ENCODE measurements at regions not wholly inside any gene's neighbourhood (a gene's known extent, or its start where the extent isn't known, plus 50 kb on each side); places are given as distances from the start of the nearest gene placed in this dataset.
A peak's percentile ranks its signal among the peaks of the same experiment; 100 is the strongest.

DNA sequence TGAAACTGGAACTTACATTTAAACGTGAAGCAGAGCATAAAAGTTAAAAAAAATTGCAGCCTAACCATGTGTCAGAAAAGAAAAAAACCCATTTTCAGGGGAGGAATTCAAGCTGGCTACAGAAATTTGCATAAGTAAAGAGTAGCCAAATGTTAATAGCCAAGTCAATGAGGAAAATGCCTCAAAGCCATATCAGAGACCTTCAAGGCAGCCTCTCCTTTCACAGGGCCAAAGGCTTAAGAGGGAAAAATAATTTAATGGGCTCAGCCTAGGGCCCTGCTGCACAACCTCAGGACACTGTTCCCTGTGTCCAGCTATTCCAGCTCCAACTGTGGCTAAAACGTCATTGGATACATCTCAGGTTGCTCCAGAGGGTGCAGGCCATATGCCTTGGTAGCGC, 749.5 kb downstream of the FLRT2 start:
- no peaks in the 10 kb centered on the region for H3K27me3 Mint-ChIP-seq (ENCODE audit: unreplicated experiment)
- H3K36me3 Mint-ChIP-seq (ENCODE audit: unreplicated experiment), result peaks cover 7% of the 10 kb centered on the region

DNA sequence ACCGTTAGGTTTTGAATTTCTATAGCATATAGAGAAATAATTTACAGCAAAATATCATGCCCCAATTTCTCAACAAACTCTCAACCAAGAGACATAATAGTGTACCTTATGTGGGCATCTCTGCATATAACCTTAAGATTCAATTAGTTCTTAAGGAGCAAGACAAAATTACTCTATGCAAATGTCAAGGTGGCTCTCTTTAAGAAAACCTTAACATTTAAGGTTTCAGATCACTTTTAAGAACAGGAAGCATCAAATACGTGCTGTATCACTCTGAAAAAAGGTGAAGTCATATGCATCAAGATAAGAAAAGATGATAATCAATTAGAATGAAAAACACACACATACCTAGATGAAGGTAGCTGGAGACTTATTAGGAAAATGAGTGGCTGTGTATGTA, 728.0 kb downstream of the FLRT2 start:
- Mint-ChIP-seq H3K27me3 (ENCODE audit: unreplicated experiment) (no peaks in the 10 kb centered on the region), H3K27ac (ENCODE audit: unreplicated experiment) (no peak overlapping the region), H3K4me3 (ENCODE audit: unreplicated experiment) (no peak overlapping the region), H3K36me3 (ENCODE audit: unreplicated experiment) (no peaks in the 10 kb centered on the region), H3K4me1 (ENCODE audit: low read depth, unreplicated experiment) (peaks cover 3% of the 10 kb centered on the region), H3K9me3 (ENCODE audit: unreplicated experiment) (no peaks in the 10 kb centered on the region)
- no peak for DNase-seq
- TF ChIP-seq, protein P1, sequence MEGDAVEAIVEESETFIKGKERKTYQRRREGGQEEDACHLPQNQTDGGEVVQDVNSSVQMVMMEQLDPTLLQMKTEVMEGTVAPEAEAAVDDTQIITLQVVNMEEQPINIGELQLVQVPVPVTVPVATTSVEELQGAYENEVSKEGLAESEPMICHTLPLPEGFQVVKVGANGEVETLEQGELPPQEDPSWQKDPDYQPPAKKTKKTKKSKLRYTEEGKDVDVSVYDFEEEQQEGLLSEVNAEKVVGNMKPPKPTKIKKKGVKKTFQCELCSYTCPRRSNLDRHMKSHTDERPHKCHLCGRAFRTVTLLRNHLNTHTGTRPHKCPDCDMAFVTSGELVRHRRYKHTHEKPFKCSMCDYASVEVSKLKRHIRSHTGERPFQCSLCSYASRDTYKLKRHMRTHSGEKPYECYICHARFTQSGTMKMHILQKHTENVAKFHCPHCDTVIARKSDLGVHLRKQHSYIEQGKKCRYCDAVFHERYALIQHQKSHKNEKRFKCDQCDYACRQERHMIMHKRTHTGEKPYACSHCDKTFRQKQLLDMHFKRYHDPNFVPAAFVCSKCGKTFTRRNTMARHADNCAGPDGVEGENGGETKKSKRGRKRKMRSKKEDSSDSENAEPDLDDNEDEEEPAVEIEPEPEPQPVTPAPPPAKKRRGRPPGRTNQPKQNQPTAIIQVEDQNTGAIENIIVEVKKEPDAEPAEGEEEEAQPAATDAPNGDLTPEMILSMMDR (IDR thresholded peaks at IDR 0.05; ENCODE audit: partially characterized antibody, unreplicated experiment), result no peak

More for the DNA sequence above, 749.5 kb downstream of the FLRT2 start:
- no peak overlapping the region for H3K4me3 Mint-ChIP-seq (ENCODE audit: unreplicated experiment)
- H3K9me3 Mint-ChIP-seq (ENCODE audit: unreplicated experiment), result no peaks in the 10 kb centered on the region
- no peak overlapping the region for H3K27ac Mint-ChIP-seq (ENCODE audit: unreplicated experiment)
- TF ChIP-seq, protein P1 (IDR thresholded peaks at IDR 0.05; ENCODE audit: partially characterized antibody, unreplicated experiment), result no peak
- H3K4me1 Mint-ChIP-seq (ENCODE audit: low read depth, unreplicated experiment), result peaks cover 3% of the 10 kb centered on the region
- no peak for DNase-seq

DNA sequence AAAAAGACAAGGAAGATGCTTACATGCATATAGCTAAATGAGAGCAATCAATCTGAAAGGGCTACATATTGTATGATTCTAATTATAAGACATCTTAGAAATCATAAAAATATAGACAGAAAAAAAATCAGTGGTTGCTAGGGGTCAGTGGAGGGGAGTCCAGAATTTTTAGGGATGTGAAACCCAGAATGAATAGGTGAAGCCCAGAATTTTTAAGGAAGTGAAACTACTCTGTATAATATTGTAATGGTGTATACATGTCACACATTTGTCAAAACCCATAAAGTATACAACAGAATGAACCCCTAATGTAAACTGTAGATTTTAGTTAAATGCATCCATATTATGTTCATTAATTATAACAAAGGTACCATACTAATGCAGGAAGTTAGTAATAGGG, 713.2 kb downstream of the FLRT2 start:
- no peak for DNase-seq
- H3K4me3 Mint-ChIP-seq (ENCODE audit: unreplicated experiment), result no peak overlapping the region
- H3K4me1 Mint-ChIP-seq (ENCODE audit: low read depth, unreplicated experiment), result no peaks in the 10 kb centered on the region
- H3K9me3 Mint-ChIP-seq (ENCODE audit: unreplicated experiment), result no peaks in the 10 kb centered on the region
- H3K27me3 Mint-ChIP-seq (ENCODE audit: unreplicated experiment), result no peaks in the 10 kb centered on the region
- H3K36me3 Mint-ChIP-seq (ENCODE audit: unreplicated experiment), result no peaks in the 10 kb centered on the region
- no peak overlapping the region for H3K27ac Mint-ChIP-seq (ENCODE audit: unreplicated experiment)
- TF ChIP-seq, protein P1 (IDR thresholded peaks at IDR 0.05; ENCODE audit: partially characterized antibody, unreplicated experiment), result no peak

DNA sequence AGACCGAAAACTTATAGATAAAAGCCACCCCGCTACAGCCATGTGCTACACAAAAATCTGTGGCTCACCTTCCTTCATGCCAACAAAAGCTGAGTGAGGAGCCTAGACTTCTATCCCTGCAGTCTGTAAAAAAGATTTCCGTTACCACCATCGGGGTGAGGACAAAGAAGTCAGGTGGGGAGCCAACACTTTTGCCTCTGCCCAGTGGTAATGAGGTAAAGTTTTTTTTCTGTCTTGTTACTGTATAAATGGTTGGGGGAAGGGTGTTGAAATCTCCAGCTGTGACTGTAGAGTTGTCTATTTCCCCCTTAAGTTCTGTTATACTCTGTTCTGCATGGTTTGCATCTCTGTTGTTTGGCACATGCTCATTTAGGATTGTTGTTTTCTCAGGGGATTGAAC, 707.8 kb downstream of the FLRT2 start:
- Mint-ChIP-seq H3K4me3 (ENCODE audit: unreplicated experiment) (no peak overlapping the region), H3K9me3 (ENCODE audit: unreplicated experiment) (no peaks in the 10 kb centered on the region), H3K27ac (ENCODE audit: unreplicated experiment) (no peak overlapping the region), H3K27me3 (ENCODE audit: unreplicated experiment) (peaks cover 2% of the 10 kb centered on the region), H3K36me3 (ENCODE audit: unreplicated experiment) (peaks cover 12% of the 10 kb centered on the region), H3K4me1 (ENCODE audit: low read depth, unreplicated experiment) (peaks cover 4% of the 10 kb centered on the region)
- TF ChIP-seq, protein P1 (IDR thresholded peaks at IDR 0.05; ENCODE audit: partially characterized antibody, unreplicated experiment), result no peak
- no peak for DNase-seq

DNA sequence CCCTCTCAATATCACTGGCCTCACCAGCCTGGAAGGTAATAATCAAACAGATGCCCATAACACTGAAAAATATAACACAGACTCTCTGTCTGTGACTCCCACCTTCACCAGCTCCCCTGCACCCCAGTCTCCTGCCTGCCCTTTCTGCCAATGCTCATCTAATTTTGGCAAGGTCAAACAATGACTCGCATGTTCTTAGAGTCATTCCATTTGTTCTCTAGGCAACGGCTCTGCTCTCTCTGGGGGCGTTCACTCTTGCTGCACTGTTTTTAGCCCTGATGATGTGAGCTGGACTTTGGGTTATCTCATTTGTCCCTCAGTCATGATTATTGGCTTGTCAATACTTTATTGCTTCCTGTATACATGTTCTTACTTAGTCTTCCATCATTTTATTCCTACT, 691.8 kb downstream of the FLRT2 start:
- H3K36me3 Mint-ChIP-seq (ENCODE audit: unreplicated experiment), result no peaks in the 10 kb centered on the region
- H3K9me3 Mint-ChIP-seq (ENCODE audit: unreplicated experiment), result peaks cover 3% of the 10 kb centered on the region
- TF ChIP-seq, protein P1 (IDR thresholded peaks at IDR 0.05; ENCODE audit: partially characterized antibody, unreplicated experiment), result no peak

More for the DNA sequence above, 691.8 kb downstream of the FLRT2 start:
- peak; percentile 17 for DNase-seq
- H3K27me3 Mint-ChIP-seq (ENCODE audit: unreplicated experiment), result peaks cover 2% of the 10 kb centered on the region
- H3K27ac Mint-ChIP-seq (ENCODE audit: unreplicated experiment), result peak overlapping the region; percentile 93
- peaks cover 27% of the 10 kb centered on the region for H3K4me1 Mint-ChIP-seq (ENCODE audit: low read depth, unreplicated experiment)
- H3K4me3 Mint-ChIP-seq (ENCODE audit: unreplicated experiment), result peak overlapping the region; percentile 18

All from glutamatergic neuron (in vitro differentiated cells).